Activated T-cell treated with anti-CD3 and anti-CD28 coated beads for 1 hour (primary cell): ENCODE measurements at regions not wholly inside any gene's neighbourhood (a gene's known extent, or its start where the extent isn't known, plus 50 kb on each side); places are given as distances from the start of the nearest gene placed in this dataset.

Source experiments
- DNase-seq: peaks from one replicate; pipeline ENCODE4 v3.0.0-alpha.2; 2020; ENCODE audit warnings: low read depth

- DNase-seq = no peak
These were observed 197.8 kb upstream of the USP25 start for GRCh38 chr21:15531986-15532385.

GRCh38 chr21:15533618-15534017, 196.2 kb upstream of the USP25 start:
- no peak for DNase-seq

- no peak for DNase-seq
These were observed 195.3 kb upstream of the USP25 start for GRCh38 chr21:15534450-15534886.

- DNase-seq = no peak
These were observed 190.4 kb upstream of the USP25 start for GRCh38 chr21:15539376-15539775.

- no peak for DNase-seq
These were observed 186.3 kb upstream of the USP25 start for GRCh38 chr21:15543473-15543872.

GRCh38 chr21:15549671-15550070, 180.1 kb upstream of the USP25 start:
- no peak for DNase-seq

- no peak for DNase-seq
These were observed 176.8 kb upstream of the USP25 start for GRCh38 chr21:15552914-15553494.

GRCh38 chr21:15557925-15558324, 171.9 kb upstream of the USP25 start:
- DNase-seq = no peak

GRCh38 chr21:15558884-15559283, 170.9 kb upstream of the USP25 start:
- DNase-seq = no peak

GRCh38 chr21:15559660-15560059, 170.1 kb upstream of the USP25 start:
- no peak for DNase-seq

GRCh38 chr21:15560383-15561056, 169.3 kb upstream of the USP25 start:
- no peak for DNase-seq

GRCh38 chr21:15562748-15563147, 167.0 kb upstream of the USP25 start:
- DNase-seq = no peak

- no peak for DNase-seq
These were observed 164.9 kb upstream of the USP25 start for GRCh38 chr21:15564907-15565306.

- DNase-seq = no peak
These were observed 163.1 kb upstream of the USP25 start for GRCh38 chr21:15566703-15567102.

- DNase-seq = no peak
These were observed 162.6 kb upstream of the USP25 start for GRCh38 chr21:15567191-15567590.

- no peak for DNase-seq
These were observed 161.3 kb upstream of the USP25 start for GRCh38 chr21:15568516-15568915.

- no peak for DNase-seq
These were observed 142.9 kb upstream of the USP25 start for GRCh38 chr21:15586752-15587427.

GRCh38 chr21:15592271-15592860, 137.4 kb upstream of the USP25 start:
- DNase-seq = no peak

- DNase-seq = no peak
These were observed 136.8 kb upstream of the USP25 start for GRCh38 chr21:15592957-15593356.

GRCh38 chr21:15601390-15601789, 128.4 kb upstream of the USP25 start:
- no peak for DNase-seq

GRCh38 chr21:15604413-15604812, 125.4 kb upstream of the USP25 start:
- DNase-seq = no peak

GRCh38 chr21:15614766-15615165, 115.0 kb upstream of the USP25 start:
- no peak for DNase-seq
